Jurkat, Clone E6-1 (cell line): ENCODE measurements at regions not wholly inside any gene's neighbourhood (a gene's known extent, or its start where the extent isn't known, plus 50 kb on each side); places are given as distances from the start of the nearest gene placed in this dataset.
"Not testable (repeated sequence)": the region's sequence is repeated elsewhere in the genome, so short reads cannot be mapped to it uniquely, and the experiment has no call there.

Source experiments
- DNase-seq: peaks from one replicate; pipeline ENCODE4 v3.0.0-alpha.2; 2011; ENCODE audit warnings: low read depth, low spot score
- H3K4me3 ChIP-seq: 2 replicates; pipeline ENCODE4 v1.5.1; 2011; ENCODE audit warnings: mild to moderate bottlenecking, low read length, control low read depth, moderate library complexity

- no peak overlapping the region for H3K4me3 ChIP-seq
These were observed 66.6 kb downstream of the LACC1 start for GRCh38 chr13:43946281-43946680.

GRCh38 chr13:43947897-43948458, 68.3 kb downstream of the LACC1 start:
- H3K4me3 ChIP-seq = no peak overlapping the region
- DNase-seq = no peak

More at GRCh38 chr13:43946281-43946680, 66.6 kb downstream of the LACC1 start:
- no peak for DNase-seq

GRCh38 chr13:43953370-43953769, 73.7 kb downstream of the LACC1 start:
- H3K4me3 ChIP-seq = no peak overlapping the region
- no peak for DNase-seq

DNA sequence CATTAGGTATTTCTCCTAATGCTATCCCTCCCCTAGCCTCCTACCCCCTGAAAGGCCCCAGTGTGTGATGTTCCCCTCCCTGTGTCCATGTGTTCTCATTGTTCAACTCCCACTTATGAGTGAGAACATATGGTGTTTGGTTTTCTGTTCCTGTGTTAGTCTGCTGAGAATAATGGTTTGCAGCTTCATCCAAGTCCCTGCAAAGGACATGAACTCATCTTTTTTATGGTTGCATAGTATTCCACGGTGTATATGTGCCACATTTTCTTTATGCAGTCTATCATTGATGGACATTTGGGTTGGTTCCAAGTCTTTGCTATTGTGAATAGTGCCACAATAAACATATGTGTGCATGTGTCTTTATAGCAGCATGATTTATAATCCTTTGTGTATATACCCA, 77.3 kb downstream of the LACC1 start:
- not testable (repeated sequence) for DNase-seq

GRCh38 chr13:43959291-43959690, 79.6 kb downstream of the LACC1 start:
- DNase-seq = no peak
- H3K4me3 ChIP-seq = no peak overlapping the region

More for the DNA sequence above, 77.3 kb downstream of the LACC1 start:
- H3K4me3 ChIP-seq = not testable (repeated sequence)

GRCh38 chr13:43961909-43962308, 82.2 kb downstream of the LACC1 start:
- no peak overlapping the region for H3K4me3 ChIP-seq
- no peak for DNase-seq

DNA sequence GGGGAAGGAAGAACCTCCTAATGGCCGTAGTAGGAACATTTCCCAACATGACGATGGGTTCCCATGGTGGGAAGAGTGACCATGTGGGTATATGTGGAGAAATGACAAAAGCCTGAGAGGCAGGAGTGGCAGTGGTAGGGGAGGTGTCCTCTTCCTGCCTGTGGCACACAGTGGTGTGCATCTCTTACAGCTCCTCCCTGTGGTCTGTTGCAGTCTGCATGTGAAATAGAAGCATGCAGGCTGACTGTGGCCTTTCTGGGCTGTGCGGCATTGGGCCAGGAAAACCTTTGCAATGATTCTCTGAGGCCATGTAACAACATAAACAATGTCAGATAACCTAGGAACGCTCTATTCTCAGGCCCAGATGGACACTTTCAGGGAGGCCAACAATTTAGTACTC, 84.0 kb downstream of the LACC1 start:
- DNase-seq = peak; percentile 5
- no peak overlapping the region for H3K4me3 ChIP-seq

GRCh38 chr13:43964698-43965458, 85.2 kb downstream of the LACC1 start:
- H3K4me3 ChIP-seq = no peak overlapping the region
- DNase-seq = no peak

- no peak overlapping the region for H3K4me3 ChIP-seq
- no peak for DNase-seq
These were observed 85.7 kb downstream of the LACC1 start for GRCh38 chr13:43965459-43965845.

DNA sequence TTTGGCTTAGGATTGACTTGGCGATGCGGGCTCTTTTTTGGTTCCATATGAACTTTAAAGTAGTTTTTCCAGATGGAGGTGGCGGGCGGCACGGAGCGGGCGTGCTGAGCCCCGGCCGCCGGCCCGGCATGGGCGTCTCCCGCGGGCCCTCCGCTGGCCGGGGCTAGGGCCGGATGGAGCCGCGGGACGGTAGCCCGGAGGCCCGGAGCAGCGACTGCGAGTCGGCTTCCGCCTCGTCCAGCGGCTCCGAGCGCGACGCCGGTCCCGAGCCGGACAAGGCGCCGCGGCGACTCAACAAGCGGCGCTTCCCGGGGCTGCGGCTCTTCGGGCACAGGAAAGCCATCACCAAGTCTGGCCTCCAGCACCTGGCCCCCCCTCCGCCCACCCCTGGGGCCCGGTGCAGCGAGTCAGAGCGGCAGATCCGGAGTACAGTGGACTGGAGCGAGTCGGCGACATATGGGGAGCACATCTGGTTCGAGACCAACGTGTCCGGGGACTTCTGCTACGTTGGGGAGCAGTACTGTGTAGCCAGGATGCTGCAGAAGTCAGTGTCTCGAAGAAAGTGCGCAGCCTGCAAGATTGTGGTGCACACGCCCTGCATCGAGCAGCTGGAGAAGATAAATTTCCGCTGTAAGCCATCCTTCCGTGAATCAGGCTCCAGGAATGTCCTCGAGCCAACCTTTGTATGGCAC, 88.7 kb downstream of the LACC1 start:
- not testable (repeated sequence) for DNase-seq, H3K4me3 ChIP-seq

DNA sequence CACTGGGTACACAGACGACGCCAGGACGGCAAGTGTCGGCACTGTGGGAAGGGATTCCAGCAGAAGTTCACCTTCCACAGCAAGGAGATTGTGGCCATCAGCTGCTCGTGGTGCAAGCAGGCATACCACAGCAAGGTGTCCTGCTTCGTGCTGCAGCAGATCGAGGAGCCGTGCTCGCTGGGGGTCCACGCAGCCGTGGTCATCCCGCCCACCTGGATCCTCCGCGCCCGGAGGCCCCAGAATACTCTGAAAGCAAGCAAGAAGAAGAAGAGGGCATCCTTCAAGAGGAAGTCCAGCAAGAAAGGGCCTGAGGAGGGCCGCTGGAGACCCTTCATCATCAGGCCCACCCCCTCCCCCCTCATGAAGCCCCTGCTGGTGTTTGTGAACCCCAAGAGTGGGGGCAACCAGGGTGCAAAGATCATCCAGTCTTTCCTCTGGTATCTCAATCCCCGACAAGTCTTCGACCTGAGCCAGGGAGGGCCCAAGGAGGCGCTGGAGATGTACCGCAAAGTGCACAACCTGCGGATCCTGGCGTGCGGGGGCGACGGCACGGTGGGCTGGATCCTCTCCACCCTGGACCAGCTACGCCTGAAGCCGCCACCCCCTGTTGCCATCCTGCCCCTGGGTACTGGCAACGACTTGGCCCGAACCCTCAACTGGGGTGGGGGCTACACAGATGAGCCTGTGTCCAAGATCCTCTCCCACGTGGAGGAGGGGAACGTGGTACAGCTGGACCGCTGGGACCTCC, 89.4 kb downstream of the LACC1 start:
- DNase-seq, H3K4me3 ChIP-seq: not testable (repeated sequence)

GRCh38 chr13:43969919-43970318, 90.2 kb downstream of the LACC1 start:
- DNase-seq = not testable (repeated sequence)

DNA sequence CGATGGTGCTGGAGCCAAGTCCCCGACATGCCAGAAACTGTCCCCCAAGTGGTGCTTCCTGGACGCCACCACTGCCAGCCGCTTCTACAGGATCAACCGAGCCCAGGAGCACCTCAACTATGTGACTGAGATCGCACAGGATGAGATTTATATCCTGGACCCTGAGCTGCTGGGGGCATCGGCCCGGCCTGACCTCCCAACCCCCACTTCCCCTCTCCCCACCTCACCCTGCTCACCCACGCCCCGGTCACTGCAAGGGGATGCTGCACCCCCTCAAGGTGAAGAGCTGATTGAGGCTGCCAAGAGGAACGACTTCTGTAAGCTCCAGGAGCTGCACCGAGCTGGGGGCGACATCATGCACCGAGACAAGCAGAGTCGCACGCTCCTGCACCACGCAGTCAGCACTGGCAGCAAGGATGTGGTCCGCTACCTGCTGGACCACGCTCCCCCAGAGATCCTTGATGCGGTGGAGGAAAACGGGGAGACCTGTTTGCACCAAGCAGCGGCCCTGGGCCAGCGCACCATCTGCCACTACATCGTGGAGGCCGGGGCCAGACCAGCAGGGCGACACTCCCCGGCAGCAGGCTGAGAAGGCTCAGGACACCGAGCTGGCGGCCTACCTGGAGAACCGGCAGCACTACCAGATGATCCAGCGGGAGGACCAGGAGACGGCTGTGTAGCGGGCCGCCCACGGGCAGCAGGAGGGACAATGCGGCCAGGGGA, 91.0 kb downstream of the LACC1 start:
- not testable (repeated sequence) for H3K4me3 ChIP-seq, DNase-seq

More at GRCh38 chr13:43969919-43970318, 90.2 kb downstream of the LACC1 start:
- not testable (repeated sequence) for H3K4me3 ChIP-seq

- DNase-seq, H3K4me3 ChIP-seq: not testable (repeated sequence)
These were observed 91.6 kb downstream of the LACC1 start for GRCh38 chr13:43971324-43971723.

DNA sequence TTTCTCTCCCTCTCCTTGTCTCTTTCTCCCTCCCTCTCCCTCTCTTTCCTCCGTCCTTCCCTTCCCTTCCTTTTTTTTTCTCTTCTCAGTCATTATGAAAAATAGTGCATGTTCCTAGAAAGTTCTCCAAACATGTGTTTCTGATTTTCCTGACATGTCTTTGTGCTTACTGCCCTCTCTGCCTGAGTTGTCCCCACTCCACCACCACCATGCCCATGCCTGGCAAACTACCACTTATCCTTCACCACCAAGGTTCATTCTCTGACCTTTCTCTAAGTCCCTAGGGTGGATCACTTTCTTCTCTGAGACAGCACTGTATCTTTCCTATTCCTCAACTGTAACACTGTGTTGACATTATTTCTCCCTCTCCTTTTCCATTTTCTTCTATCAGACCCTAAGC, 98.2 kb downstream of the LACC1 start:
- DNase-seq = no peak
- no peak overlapping the region for H3K4me3 ChIP-seq

- no peak for DNase-seq
- no peak overlapping the region for H3K4me3 ChIP-seq
These were observed 99.0 kb downstream of the LACC1 start for GRCh38 chr13:43978688-43979087.

GRCh38 chr13:43979492-43979891, 99.8 kb downstream of the LACC1 start:
- no peak overlapping the region for H3K4me3 ChIP-seq
- DNase-seq = no peak

DNA sequence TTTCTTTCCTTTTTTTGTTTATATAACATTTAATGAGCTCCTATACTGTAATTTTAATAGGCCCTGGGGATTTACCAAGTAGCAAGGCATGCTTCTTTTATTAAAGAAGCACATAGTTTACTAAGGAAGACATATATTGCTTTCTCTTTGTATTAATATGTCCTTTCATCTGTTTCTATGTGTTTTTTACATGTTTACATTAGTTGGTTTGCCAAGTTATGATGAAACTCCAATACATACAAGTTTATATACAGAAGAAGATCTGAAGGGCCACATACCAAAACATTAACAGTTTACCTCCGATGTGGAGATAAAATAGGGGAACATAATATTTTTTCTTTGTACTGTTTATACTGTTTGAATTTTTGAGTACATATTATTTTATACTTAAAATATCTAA, 100.9 kb downstream of the LACC1 start:
- no peak for DNase-seq
- no peak overlapping the region for H3K4me3 ChIP-seq

- H3K4me3 ChIP-seq = no peak overlapping the region
- no peak for DNase-seq
These were observed 101.4 kb downstream of the LACC1 start for GRCh38 chr13:43981091-43981490.
